Upper lobe of left lung (tissue), 4 donors: ENCODE measurements at regions not wholly inside any gene's neighbourhood (a gene's known extent, or its start where the extent isn't known, plus 50 kb on each side); places are given as distances from the start of the nearest gene placed in this dataset.

Experiments used
- EP300 ChIP-seq, 4 donors: sonication (generic); formaldehyde crosslinking; IDR thresholded peaks; one replicate each; pipeline ENCODE4 v1.5.1; 2017; ENCODE audit warnings: antibody characterized with exemption in 4 of 4, control low read depth in 2 of 4
- TF ChIP-seq, protein P1 (sequence below), 6 experiments: fragments of 450-650 bp in 4 of 6; fragments of 200-600 bp in 2 of 6; sonication (generic) in 2 of 6; IDR thresholded peaks; one replicate each; pipeline ENCODE4 v1.5.1; 2016 to 2019; ENCODE audit warnings: antibody characterized with exemption in 6 of 6

DNA sequence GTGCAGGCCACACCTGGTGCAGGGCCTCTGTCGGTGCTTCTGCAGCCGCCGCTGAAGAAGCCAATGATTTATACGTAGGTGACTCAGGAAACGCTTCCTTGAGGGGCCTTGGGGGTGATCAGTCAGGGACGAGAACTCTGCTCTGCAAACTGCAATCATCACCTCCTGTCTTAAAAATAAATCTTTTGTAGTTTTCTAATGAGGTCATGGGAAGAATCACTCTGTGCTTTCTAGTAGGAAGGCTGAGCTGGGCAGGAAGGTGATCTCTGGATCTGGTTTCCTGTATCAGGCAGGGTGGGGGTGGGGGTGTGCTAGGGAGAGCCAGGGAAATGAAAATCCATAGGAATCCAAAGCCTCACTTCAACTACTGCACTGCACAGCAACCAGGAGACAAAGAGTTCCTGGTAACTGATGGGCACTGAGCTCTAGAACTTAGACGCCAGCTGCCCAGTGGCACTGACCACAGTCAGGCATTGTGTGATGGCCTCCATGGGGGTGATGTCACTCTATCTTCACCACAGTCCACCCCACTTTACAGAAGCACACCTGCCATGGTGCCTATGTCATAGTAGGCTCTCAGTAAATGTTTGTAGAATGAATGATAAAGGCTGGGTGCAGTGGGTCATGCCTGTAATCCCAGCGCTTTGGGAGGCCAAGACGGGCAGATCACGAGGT lies 292.4 kb upstream of the PWP1 start:
- TF ChIP-seq, protein P1, sequence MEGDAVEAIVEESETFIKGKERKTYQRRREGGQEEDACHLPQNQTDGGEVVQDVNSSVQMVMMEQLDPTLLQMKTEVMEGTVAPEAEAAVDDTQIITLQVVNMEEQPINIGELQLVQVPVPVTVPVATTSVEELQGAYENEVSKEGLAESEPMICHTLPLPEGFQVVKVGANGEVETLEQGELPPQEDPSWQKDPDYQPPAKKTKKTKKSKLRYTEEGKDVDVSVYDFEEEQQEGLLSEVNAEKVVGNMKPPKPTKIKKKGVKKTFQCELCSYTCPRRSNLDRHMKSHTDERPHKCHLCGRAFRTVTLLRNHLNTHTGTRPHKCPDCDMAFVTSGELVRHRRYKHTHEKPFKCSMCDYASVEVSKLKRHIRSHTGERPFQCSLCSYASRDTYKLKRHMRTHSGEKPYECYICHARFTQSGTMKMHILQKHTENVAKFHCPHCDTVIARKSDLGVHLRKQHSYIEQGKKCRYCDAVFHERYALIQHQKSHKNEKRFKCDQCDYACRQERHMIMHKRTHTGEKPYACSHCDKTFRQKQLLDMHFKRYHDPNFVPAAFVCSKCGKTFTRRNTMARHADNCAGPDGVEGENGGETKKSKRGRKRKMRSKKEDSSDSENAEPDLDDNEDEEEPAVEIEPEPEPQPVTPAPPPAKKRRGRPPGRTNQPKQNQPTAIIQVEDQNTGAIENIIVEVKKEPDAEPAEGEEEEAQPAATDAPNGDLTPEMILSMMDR (IDR thresholded peaks at IDR 0.05), result no peak
- no peak for TF ChIP-seq EP300 (IDR thresholded peaks at IDR 0.05)
